ENCODE measurements at regions not wholly inside any gene's neighbourhood (a gene's known extent, or its start where the extent isn't known, plus 50 kb on each side); places are given as distances from the start of the nearest gene placed in this dataset.

- no peak for TF ChIP-seq EZH2 (IDR thresholded peaks at IDR 0.05; ENCODE audit: insufficient read depth, poor library complexity, severe bottlenecking)
- TF ChIP-seq EZH2phosphoT487 (IDR thresholded peaks at IDR 0.05; ENCODE audit: insufficient read depth, low read depth): no peak
These were observed 820.5 kb downstream of the MCTP2 start for GRCh38 chr15:95051861-95052260.

All from GM23248 (cell line).